Psoas muscle (tissue), 7 donors: ENCODE measurements at regions not wholly inside any gene's neighbourhood (a gene's known extent, or its start where the extent isn't known, plus 50 kb on each side); places are given as distances from the start of the nearest gene placed in this dataset.
"Not testable (repeated sequence)": the region's sequence is repeated elsewhere in the genome, so short reads cannot be mapped to it uniquely, and the experiment has no call there.

Experiments used
- ATAC-seq, 4 donors: fragments of 200-7000 bp; cut with Tn5 transposase; one replicate each; pipeline ENCODE4 v1.9.1; 2020; ENCODE audit warnings: moderate library complexity in 3 of 4, mild to moderate bottlenecking in 2 of 4
- DNase-seq, 2 donors: peaks; one replicate each; pipeline ENCODE4 v3.0.0-alpha.2; 2020
- H3K27ac ChIP-seq: fragments of 200-600 bp; one replicate; pipeline ENCODE4 v1.8.0; 2022
- H3K27me3 ChIP-seq, 3 donors: fragments of 200-600 bp in 1 of 3; one replicate each; pipeline versions ENCODE4 v1.6.1 to v1.8.0; 2013 to 2022; ENCODE audit warnings: low read length in 2 of 3, mild to moderate bottlenecking in 2 of 3, moderate library complexity in 1 of 3; ENCODE audit not compliant: insufficient read depth in 3 of 3
- H3K36me3 ChIP-seq, 2 donors: fragments of 200-600 bp in 1 of 2; one replicate each; pipeline versions ENCODE4 v1.6.1 to v1.8.0; 2013 to 2022; ENCODE audit warnings: low read depth in 1 of 2, mild to moderate bottlenecking in 1 of 2, moderate library complexity in 1 of 2; ENCODE audit not compliant: insufficient read depth in 1 of 2
- H3K4me1 ChIP-seq: fragments of 200-600 bp; one replicate; pipeline ENCODE4 v1.8.0; 2022
- H3K4me3 ChIP-seq: fragments of 200-600 bp; one replicate; pipeline ENCODE4 v1.8.0; 2022; ENCODE audit warnings: mild to moderate bottlenecking
- H3K9me3 ChIP-seq: fragments of 200-600 bp; one replicate; pipeline ENCODE4 v1.8.0; 2022
- WGBS, 3 donors: extraction: QIAGEN DNeasy Blood & Tissue Kit; methylation state at CpG; one replicate each; pipeline versions ENCODE4 v1.1.6 to v1.1.7; 2013; 5-methylcytosine and 5-hydroxymethylcytosine counted together
- intact Hi-C, 2 donors: fragments of 100-400 bp; cut with DNase I; formaldehyde crosslinking; loops; one replicate each; pipeline versions ENCODE4 v1.11.0 to v1.14.2; 2022
- TF ChIP-seq, protein P1 (sequence below): fragments of 200-600 bp; IDR thresholded peaks from one replicate; pipeline ENCODE4 v1.8.0; 2022; ENCODE audit warnings: antibody characterized with exemption
- donor health status: healthy with polysubstance abuse.
- donor health status: DM: no; HTN: no; CAD: no; lungs with moderate emphysema.
- donor health status: Bipolar disorder and iron deficiency.
- donor health status: healthy.
- donor health status: DM: yes; HTN: yes; CAD: no.
- donor health status: DM: no; HTN: no; CAD: no.
- donor health status: DM: yes; HTN: yes; CAD: no.

DNA sequence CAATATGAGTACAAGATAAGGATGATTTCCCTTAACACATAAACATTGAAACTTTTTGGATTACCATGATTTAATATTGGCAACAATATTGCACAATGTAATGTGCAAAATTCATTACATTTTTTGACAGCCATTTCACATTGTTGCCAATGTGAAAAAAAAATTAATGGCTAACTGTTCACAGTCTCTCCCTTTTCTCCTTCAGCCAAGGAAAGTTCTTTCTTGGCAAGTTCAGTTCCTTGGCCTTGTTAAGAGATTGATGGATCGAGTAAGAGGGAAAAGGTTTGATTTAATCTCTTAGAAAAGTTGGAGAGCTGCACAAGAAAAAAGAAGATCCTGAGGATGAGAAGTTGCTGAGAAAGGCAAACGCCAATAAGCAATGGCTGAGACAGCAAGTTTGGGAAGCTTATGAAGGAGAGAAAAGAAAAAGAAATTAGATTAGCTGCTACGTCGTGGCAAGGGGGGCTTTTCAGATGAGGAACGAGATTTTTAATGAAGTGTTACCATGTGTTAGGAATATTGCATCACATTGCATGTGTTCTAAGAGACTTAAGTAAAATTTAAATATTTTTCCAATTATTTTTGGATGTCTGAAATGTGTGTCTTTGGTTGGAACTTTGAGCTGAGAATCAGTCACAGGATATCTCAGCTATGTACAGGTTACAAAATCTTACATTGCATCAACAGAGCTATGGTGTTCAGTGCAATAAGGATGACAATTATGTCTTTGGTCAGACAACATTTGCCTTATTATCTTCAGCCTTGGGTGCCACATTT is 61.4 kb upstream of the ZNF280D start:
- H3K27me3 ChIP-seq = no peaks in the 10 kb centered on the region
- H3K4me1 ChIP-seq = peaks cover 17% of the 10 kb centered on the region
- peaks cover 22% of the 10 kb centered on the region for H3K9me3 ChIP-seq
- no peaks in the 10 kb centered on the region for H3K36me3 ChIP-seq
- H3K27ac ChIP-seq = peak overlapping the region; percentile 63
- WGBS, 3 donors = 49 to 72% (median 49%) methylated on average over 5 of the region's 5 CpGs
- TF ChIP-seq, protein P1, sequence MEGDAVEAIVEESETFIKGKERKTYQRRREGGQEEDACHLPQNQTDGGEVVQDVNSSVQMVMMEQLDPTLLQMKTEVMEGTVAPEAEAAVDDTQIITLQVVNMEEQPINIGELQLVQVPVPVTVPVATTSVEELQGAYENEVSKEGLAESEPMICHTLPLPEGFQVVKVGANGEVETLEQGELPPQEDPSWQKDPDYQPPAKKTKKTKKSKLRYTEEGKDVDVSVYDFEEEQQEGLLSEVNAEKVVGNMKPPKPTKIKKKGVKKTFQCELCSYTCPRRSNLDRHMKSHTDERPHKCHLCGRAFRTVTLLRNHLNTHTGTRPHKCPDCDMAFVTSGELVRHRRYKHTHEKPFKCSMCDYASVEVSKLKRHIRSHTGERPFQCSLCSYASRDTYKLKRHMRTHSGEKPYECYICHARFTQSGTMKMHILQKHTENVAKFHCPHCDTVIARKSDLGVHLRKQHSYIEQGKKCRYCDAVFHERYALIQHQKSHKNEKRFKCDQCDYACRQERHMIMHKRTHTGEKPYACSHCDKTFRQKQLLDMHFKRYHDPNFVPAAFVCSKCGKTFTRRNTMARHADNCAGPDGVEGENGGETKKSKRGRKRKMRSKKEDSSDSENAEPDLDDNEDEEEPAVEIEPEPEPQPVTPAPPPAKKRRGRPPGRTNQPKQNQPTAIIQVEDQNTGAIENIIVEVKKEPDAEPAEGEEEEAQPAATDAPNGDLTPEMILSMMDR = no peak
- no peak for DNase-seq
- intact Hi-C loops = no loop called here
- no peak overlapping the region for H3K4me3 ChIP-seq
- peak in 3 of 4 donors; percentile 34 to 68 (median 55) for ATAC-seq

DNA sequence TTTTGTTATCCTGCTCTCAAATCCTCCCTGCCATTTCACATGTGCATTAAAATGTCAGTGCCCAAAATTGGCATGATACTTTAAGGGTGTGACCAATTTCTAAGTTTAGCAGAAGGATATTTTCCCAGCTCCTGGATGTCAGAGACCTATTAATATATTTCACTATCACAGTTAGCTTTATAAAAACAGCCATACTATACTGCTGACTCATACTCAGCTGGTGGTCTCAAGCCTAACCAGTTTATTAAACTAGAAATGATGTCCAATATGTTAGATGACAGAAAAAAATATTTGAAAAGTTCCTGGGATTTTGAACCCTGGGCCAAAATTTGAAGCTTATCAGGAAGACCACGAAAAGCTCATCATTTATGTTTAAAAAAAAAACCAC is 60.9 kb upstream of the ZNF280D start:
- H3K4me1 ChIP-seq = peaks cover 17% of the 10 kb centered on the region
- H3K27ac ChIP-seq = peak overlapping the region; percentile 63
- TF ChIP-seq, protein P1 = no peak

DNA sequence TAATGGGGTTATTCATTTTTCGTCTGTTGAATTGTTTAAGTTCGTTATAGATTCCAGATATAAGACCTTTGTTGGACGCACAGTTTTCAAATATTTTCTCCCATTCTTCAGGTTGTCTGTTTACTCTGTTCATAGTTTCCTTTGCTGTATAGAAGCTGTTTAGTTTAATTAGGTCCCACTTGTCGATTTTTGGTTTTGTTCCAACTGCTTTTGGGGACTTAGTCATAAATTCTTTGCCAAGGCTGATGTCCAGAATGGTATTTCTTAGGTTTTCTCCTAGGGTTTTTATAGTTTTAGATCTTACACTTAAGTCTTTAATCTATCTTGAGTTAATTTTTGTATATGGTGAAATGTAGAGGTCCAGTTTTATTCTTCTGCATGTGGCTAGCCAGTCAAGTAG is 58.9 kb upstream of the ZNF280D start:
- TF ChIP-seq, protein P1 = no peak
- WGBS, 3 donors = 88 to 94% (median 93%) methylated on average over 4 of the region's 4 CpGs
- Histone ChIP-seq H3K9me3 (peaks cover 29% of the 10 kb centered on the region), H3K27me3 (no peaks in the 10 kb centered on the region), H3K27ac (no peak overlapping the region), H3K4me3 (no peak overlapping the region), H3K36me3 (no peaks in the 10 kb centered on the region), H3K4me1 (peaks cover 17% of the 10 kb centered on the region)
- ATAC-seq (no peak), DNase-seq (no peak)
- intact Hi-C loops = no loop called here

More for the DNA sequence above, 60.9 kb upstream of the ZNF280D start:
- 19 to 33% (median 27%) methylated on average over 1 of the region's 1 CpG for WGBS, 3 donors
- ATAC-seq (peak; percentile 57 to 91 (median 84)), DNase-seq (no peak)
- no peaks in the 10 kb centered on the region for H3K27me3 ChIP-seq
- H3K9me3 ChIP-seq = peaks cover 22% of the 10 kb centered on the region
- H3K4me3 ChIP-seq = no peak overlapping the region
- intact Hi-C loops = no loop called here
- no peaks in the 10 kb centered on the region for H3K36me3 ChIP-seq

DNA sequence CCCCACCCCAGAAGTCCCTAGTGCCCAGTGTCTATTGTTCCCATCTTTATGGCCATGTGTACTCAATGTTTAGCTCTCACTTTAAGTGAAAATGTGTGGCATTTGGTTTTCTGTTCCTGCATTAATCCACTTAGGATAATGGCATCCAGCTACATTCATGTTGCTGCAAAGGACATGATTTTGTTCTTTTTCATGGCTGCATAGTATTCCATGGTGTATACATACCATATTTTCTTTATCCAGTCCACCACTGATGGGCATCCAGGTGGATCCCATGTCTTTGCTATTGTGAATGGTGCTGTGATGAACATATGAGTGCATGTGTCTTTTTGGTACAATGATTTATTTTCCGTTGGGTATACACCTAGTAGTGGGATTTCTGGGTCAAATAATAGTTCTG is 58.2 kb upstream of the ZNF280D start:
- WGBS, 3 donors = 97 to 100% (median 99%) methylated on average over 1 of the region's 1 CpG
- peaks cover 29% of the 10 kb centered on the region for H3K9me3 ChIP-seq
- intact Hi-C loops, H3K27me3 ChIP-seq, H3K27ac ChIP-seq, H3K36me3 ChIP-seq, DNase-seq, H3K4me3 ChIP-seq, ATAC-seq: not testable (repeated sequence)
- H3K4me1 ChIP-seq = peaks cover 17% of the 10 kb centered on the region

DNA sequence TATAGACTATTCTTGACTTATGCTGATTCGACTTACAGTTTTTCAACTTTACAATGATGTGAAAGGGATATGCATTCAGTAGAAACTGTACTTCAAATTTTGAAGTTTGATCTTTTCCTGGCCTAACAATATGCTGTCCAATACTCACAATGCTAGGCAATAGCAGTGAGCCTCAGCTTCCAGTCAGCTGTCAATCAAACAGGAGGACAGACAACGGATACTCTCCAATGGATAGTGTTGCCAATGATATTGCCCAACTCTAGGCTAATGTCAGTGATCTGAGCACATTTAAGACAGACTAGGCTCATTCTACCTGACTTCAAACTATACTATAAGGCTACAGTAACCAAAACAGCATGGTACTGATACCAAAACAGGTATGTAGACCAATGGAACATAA is 55.0 kb upstream of the ZNF280D start:
- intact Hi-C loops = no loop called here

More for the DNA sequence above, 55.0 kb upstream of the ZNF280D start:
- ATAC-seq (no peak), DNase-seq (no peak)
- Histone ChIP-seq H3K36me3 (no peaks in the 10 kb centered on the region), H3K27ac (no peak overlapping the region), H3K4me3 (no peak overlapping the region), H3K9me3 (peaks cover 26% of the 10 kb centered on the region), H3K27me3 (no peaks in the 10 kb centered on the region), H3K4me1 (no peaks in the 10 kb centered on the region)
- TF ChIP-seq, protein P1 = no peak
- WGBS, 3 donors = 71 to 84% (median 76%) methylated on average over 2 of the region's 2 CpGs
